ENCODE measurements at regions not wholly inside any gene's neighbourhood (a gene's known extent, or its start where the extent isn't known, plus 50 kb on each side); places are given as distances from the start of the nearest gene placed in this dataset.

DNA sequence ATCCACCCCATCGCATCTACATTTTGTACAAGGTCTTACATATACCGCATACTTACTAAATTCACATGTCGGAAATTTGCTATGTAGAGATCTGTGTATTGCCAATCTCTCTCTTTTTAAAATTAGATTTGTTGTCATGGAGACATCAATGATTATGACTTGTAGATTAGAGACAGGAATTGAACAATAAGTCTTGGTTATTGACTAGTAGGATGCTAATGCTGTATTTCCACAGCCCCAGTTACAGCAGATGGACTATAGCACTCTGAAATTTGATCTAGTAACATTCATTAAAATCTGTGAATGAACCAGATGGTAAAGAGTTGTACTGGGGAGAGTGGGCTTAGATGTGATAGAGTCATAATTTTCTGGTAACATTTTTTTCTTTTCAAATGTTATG lies 805.7 kb downstream of the SLC4A3 start:
- in situ Hi-C loops (cut with MboI), result no loop called here
- 7% methylated on average over 3 of the region's 3 CpGs for WGBS (ENCODE audit: insufficient coverage, low coverage, missing lambda C conversion rate)

More for the DNA sequence above, 805.7 kb downstream of the SLC4A3 start:
- ATAC-seq (no peak), FAIRE-seq (no peak), DNase-seq (ENCODE audit: extremely low read depth in 1 of 4, low spot score in 3 of 4) (no peak)
- no peaks in the 10 kb centered on the region for H3K27me3 ChIP-seq (ENCODE audit: control insufficient read depth in 2 of 2, insufficient read depth in 2 of 2, low read length in 2 of 2)
- POLR2A ChIA-PET, result no interaction called here
- H3K27ac ChIP-seq (ENCODE audit: extremely low read depth, low read depth, low read length), result no peak overlapping the region
- no TSS peak for BruUV-seq (replicated peaks)
- CTCF ChIA-PET (ENCODE audit: low intra/inter-chr PET ratio), result no interaction called here
- intact Hi-C loops (cut with micrococcal nuclease), result no loop called here
- no peaks in the 10 kb centered on the region for H3K9me3 ChIP-seq (replicated peaks; ENCODE audit: control insufficient read depth, insufficient read depth, low read depth, low read length)
- no peaks in the 10 kb centered on the region for H4K20me1 ChIP-seq (replicated peaks; ENCODE audit: control insufficient read depth, insufficient read depth, low read length)
- H3K79me2 ChIP-seq (ENCODE audit: control insufficient read depth, insufficient read depth, low read length), result no peaks in the 10 kb centered on the region
- no peak overlapping the region for H2AFZ ChIP-seq (ENCODE audit: low read depth, low read length)
- H3K4me3 ChIP-seq, result no peak overlapping the region
- TF ChIP-seq, protein P1, sequence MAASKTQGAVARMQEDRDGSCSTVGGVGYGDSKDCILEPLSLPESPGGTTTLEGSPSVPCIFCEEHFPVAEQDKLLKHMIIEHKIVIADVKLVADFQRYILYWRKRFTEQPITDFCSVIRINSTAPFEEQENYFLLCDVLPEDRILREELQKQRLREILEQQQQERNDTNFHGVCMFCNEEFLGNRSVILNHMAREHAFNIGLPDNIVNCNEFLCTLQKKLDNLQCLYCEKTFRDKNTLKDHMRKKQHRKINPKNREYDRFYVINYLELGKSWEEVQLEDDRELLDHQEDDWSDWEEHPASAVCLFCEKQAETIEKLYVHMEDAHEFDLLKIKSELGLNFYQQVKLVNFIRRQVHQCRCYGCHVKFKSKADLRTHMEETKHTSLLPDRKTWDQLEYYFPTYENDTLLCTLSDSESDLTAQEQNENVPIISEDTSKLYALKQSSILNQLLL (CRISPR knock-in tag; IDR thresholded peaks at IDR 0.05; ENCODE audit: borderline replicate concordance), result no peak
- TF ChIP-seq, protein P2, sequence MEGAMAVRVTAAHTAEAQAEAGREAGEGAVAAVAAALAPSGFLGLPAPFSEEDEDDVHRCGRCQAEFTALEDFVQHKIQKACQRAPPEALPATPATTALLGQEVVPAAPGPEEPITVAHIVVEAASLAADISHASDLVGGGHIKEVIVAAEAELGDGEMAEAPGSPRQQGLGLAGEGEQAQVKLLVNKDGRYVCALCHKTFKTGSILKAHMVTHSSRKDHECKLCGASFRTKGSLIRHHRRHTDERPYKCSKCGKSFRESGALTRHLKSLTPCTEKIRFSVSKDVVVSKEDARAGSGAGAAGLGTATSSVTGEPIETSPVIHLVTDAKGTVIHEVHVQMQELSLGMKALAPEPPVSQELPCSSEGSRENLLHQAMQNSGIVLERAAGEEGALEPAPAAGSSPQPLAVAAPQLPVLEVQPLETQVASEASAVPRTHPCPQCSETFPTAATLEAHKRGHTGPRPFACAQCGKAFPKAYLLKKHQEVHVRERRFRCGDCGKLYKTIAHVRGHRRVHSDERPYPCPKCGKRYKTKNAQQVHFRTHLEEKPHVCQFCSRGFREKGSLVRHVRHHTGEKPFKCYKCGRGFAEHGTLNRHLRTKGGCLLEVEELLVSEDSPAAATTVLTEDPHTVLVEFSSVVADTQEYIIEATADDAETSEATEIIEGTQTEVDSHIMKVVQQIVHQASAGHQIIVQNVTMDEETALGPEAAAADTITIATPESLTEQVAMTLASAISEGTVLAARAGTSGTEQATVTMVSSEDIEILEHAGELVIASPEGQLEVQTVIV (CRISPR knock-in tag; IDR thresholded peaks at IDR 0.05; ENCODE audit: borderline replicate concordance), result no peak
- H3K9ac ChIP-seq (ENCODE audit: insufficient read depth in 1 of 2, low read depth in 2 of 2, low read length in 2 of 2), result no peak overlapping the region
- no peaks in the 10 kb centered on the region for H3K36me3 ChIP-seq (ENCODE audit: control insufficient read depth, insufficient read depth, low read length)
- H3K4me1 ChIP-seq (replicated peaks in 1 of 2; ENCODE audit: control insufficient read depth in 2 of 2, insufficient read depth in 2 of 2, low read length in 2 of 2), result no peaks in the 10 kb centered on the region
- H3K9me1 ChIP-seq (ENCODE audit: control insufficient read depth, insufficient read depth, low read length), result no peaks in the 10 kb centered on the region
- H3K4me2 ChIP-seq (ENCODE audit: insufficient read depth, low read length), result no peak overlapping the region

Measured in K562 (cell line).